ENCODE measurements at regions not wholly inside any gene's neighbourhood (a gene's known extent, or its start where the extent isn't known, plus 50 kb on each side); places are given as distances from the start of the nearest gene placed in this dataset.

- Histone ChIP-seq H2BK15ac (ENCODE audit: low read depth, low read length) (no peak overlapping the region), H3K9ac (ENCODE audit: extremely low read depth, insufficient read length, low read length) (no peak overlapping the region), H2BK5ac (ENCODE audit: insufficient read length, low read length) (no peak overlapping the region), H3K23ac (ENCODE audit: insufficient read length, low read depth, low read length) (no peak overlapping the region), H2AK5ac (ENCODE audit: insufficient read length, low read length) (no peak overlapping the region), H3K23me2 (ENCODE audit: insufficient read length, low read depth, low read length, poor library complexity, severe bottlenecking) (no peaks in the 10 kb centered on the region), H3K4me1 (ENCODE audit: insufficient read depth, low read length) (no peaks in the 10 kb centered on the region), H3K14ac (ENCODE audit: insufficient read depth, low read length) (no peak overlapping the region), H3K79me2 (ENCODE audit: insufficient read depth, low read length) (no peaks in the 10 kb centered on the region), H4K20me1 (ENCODE audit: control insufficient read depth, insufficient read depth, insufficient read length) (no peaks in the 10 kb centered on the region), H3K27ac (ENCODE audit: insufficient read length, low read depth, low read length) (no peak overlapping the region), H3K79me1 (ENCODE audit: insufficient read depth, low read depth, low read length, poor library complexity, severe bottlenecking) (no peaks in the 10 kb centered on the region), H2BK12ac (ENCODE audit: insufficient read length, low read depth, low read length) (no peak overlapping the region), H4K5ac (ENCODE audit: insufficient read length, low read depth, low read length) (no peak overlapping the region), H4K8ac (replicated peaks; ENCODE audit: insufficient read length, low read depth, low read length) (no peak overlapping the region), H2BK20ac (ENCODE audit: low read depth, low read length, poor library complexity, severe bottlenecking) (no peak overlapping the region), H3K27me3 (ENCODE audit: insufficient read depth, low read length) (no peaks in the 10 kb centered on the region), H3T11ph (ENCODE audit: low read length) (no peak overlapping the region), H3K4ac (ENCODE audit: low read depth, low read length) (no peak overlapping the region), H3K9me3 (ENCODE audit: control insufficient read depth, low read depth, low read length) (no peaks in the 10 kb centered on the region), H3K4me2 (ENCODE audit: insufficient read depth, insufficient read length, low read length) (no peak overlapping the region), H3K18ac (ENCODE audit: insufficient read length, low read depth, low read length) (no peak overlapping the region), H2AFZ (ENCODE audit: low read length) (no peak overlapping the region), H4K91ac (ENCODE audit: insufficient read length, low read depth, low read length) (no peak overlapping the region), H2BK120ac (ENCODE audit: low read depth, low read length, poor library complexity, severe bottlenecking) (no peak overlapping the region), H3K56ac (ENCODE audit: insufficient read length, low read depth, low read length) (no peak overlapping the region)
- DNase-seq: no peak
- peaks cover 3% of the 10 kb centered on the region; the same call in 1 of the 2 replicates for H3K27me3 Mint-ChIP-seq (ENCODE audit: low read depth)
- H3K4me3 Mint-ChIP-seq: no peak overlapping the region
- H3K27ac Mint-ChIP-seq: no peak overlapping the region; a peak in 1 of 7 replicates
- peaks cover 5 to 12% of the 10 kb centered on the region in 2 experiments for H3K4me1 Mint-ChIP-seq
- TF ChIP-seq CTCF (conservative IDR thresholded peaks at IDR 0.05): no peak
- H3K9me3 Mint-ChIP-seq: no peaks in the 10 kb centered on the region
- no peaks in the 10 kb centered on the region for H3K36me3 Mint-ChIP-seq (ENCODE audit: insufficient read depth in 1 of 3, low read depth in 3 of 3)
- no CpG with 5 or more reads among the region's 10 CpGs for whole genome bisulfite sequencing (ENCODE audit: extremely low coverage, insufficient read length, low lambda C conversion rate)
Observed at GRCh38 chr9:99377790-99378775, 156.0 kb downstream of the SEC61B start.
